Astrocyte (in vitro differentiated cells and primary cell): ENCODE measurements at regions not wholly inside any gene's neighbourhood (a gene's known extent, or its start where the extent isn't known, plus 50 kb on each side); places are given as distances from the start of the nearest gene placed in this dataset.

ENCODE experiments used
- DNase-seq: peaks from one replicate; pipeline ENCODE4 v3.0.0-alpha.2; 2010; ENCODE audit warnings: low read depth
- FAIRE-seq: peaks from 2 replicates; lab custom pipeline; 2011; peaks lifted over from hg19 to GRCh38; lab: Jason Lieb, UNC
- H2AFZ ChIP-seq: 2 replicates; pipeline ENCODE4 v1.6.0; 2012; ENCODE audit warnings: low read depth, low read length, inconsistent platforms
- H3K27ac ChIP-seq: 2 replicates; pipeline ENCODE4 v1.5.1; 2011; ENCODE audit warnings: low read depth, low read length, inconsistent platforms
- H3K27me3 ChIP-seq: 2 replicates; pipeline ENCODE4 v1.6.0; 2011; ENCODE audit warnings: low read length, inconsistent platforms; ENCODE audit not compliant: insufficient read depth
- H3K36me3 ChIP-seq: 2 replicates; pipeline ENCODE4 v1.5.1; 2011; ENCODE audit warnings: low read length, inconsistent platforms; ENCODE audit not compliant: insufficient read depth
- H3K4me1 ChIP-seq: 2 replicates; pipeline ENCODE4 v1.5.1; 2011; ENCODE audit warnings: low read length, inconsistent platforms; ENCODE audit not compliant: insufficient read depth
- H3K4me2 ChIP-seq: 2 replicates; pipeline ENCODE4 v1.6.0; 2012; ENCODE audit warnings: low read length, inconsistent platforms
- H3K4me3 ChIP-seq: 2 replicates; pipeline ENCODE4 v1.5.1; 2011; ENCODE audit warnings: low read depth, mild to moderate bottlenecking, low read length, inconsistent platforms; ENCODE audit not compliant: insufficient read depth
- H3K79me2 ChIP-seq: 2 replicates; pipeline ENCODE4 v1.6.0; 2012; ENCODE audit warnings: mild to moderate bottlenecking, low read length, inconsistent platforms; ENCODE audit not compliant: insufficient read depth
- H3K9ac ChIP-seq: 2 replicates; pipeline ENCODE4 v1.6.0; 2012; ENCODE audit warnings: mild to moderate bottlenecking, low read length, inconsistent platforms
- H3K9me3 ChIP-seq: 2 replicates; pipeline ENCODE4 v1.5.1; 2012; ENCODE audit warnings: low read depth, mild to moderate bottlenecking, low read length, inconsistent platforms; ENCODE audit not compliant: insufficient read depth
- H4K20me1 ChIP-seq: 2 replicates; pipeline ENCODE4 v1.6.0; 2012; ENCODE audit warnings: low read length, inconsistent platforms; ENCODE audit not compliant: insufficient read depth
- H3K27ac Mint-ChIP-seq: one replicate; pipeline ENCODE4 v1.8.0; 2021; ENCODE audit warnings: mild to moderate bottlenecking, mixed read lengths; ENCODE audit not compliant: unreplicated experiment
- H3K27me3 Mint-ChIP-seq: one replicate; pipeline ENCODE4 v1.8.0; 2021; ENCODE audit warnings: low read depth, mixed read lengths; ENCODE audit not compliant: unreplicated experiment
- H3K36me3 Mint-ChIP-seq: one replicate; pipeline ENCODE4 v1.8.0; 2021; ENCODE audit warnings: low read depth, mixed read lengths; ENCODE audit not compliant: unreplicated experiment
- H3K4me1 Mint-ChIP-seq: one replicate; pipeline ENCODE4 v1.8.0; 2021; ENCODE audit warnings: low read depth, mixed read lengths; ENCODE audit not compliant: unreplicated experiment
- H3K4me3 Mint-ChIP-seq: one replicate; pipeline ENCODE4 v1.8.0; 2021; ENCODE audit warnings: mild to moderate bottlenecking, moderate library complexity, mixed read lengths; ENCODE audit not compliant: unreplicated experiment
- H3K9me3 Mint-ChIP-seq: one replicate; pipeline ENCODE4 v1.8.0; 2021; ENCODE audit warnings: mild to moderate bottlenecking, mixed read lengths; ENCODE audit not compliant: unreplicated experiment
- CTCF ChIP-seq: IDR thresholded peaks from 2 replicates; pipeline ENCODE4 v1.5.1; 2011; ENCODE audit warnings: low read depth, mild to moderate bottlenecking, inconsistent platforms, low read length, moderate library complexity; ENCODE audit not compliant: insufficient read depth
- EZH2 ChIP-seq: IDR thresholded peaks from 2 replicates; pipeline ENCODE4 v1.6.1; 2012; ENCODE audit warnings: mild to moderate bottlenecking, low read length, inconsistent platforms; ENCODE audit not compliant: insufficient read depth

- FAIRE-seq (no peak), DNase-seq (no peak)
- H3K4me3 Mint-ChIP-seq: no peak overlapping the region
- Histone ChIP-seq H3K36me3 (no peaks in the 10 kb centered on the region), H3K4me2 (no peak overlapping the region), H3K9ac (no peak overlapping the region), H3K79me2 (no peaks in the 10 kb centered on the region), H3K4me1 (no peaks in the 10 kb centered on the region), H4K20me1 (no peaks in the 10 kb centered on the region), H2AFZ (no peak overlapping the region), H3K9me3 (no peaks in the 10 kb centered on the region), H3K27me3 (no peaks in the 10 kb centered on the region), H3K27ac (no peak overlapping the region), H3K4me3 (no peak overlapping the region)
- H3K27ac Mint-ChIP-seq: no peak overlapping the region
- H3K36me3 Mint-ChIP-seq: no peaks in the 10 kb centered on the region
- TF ChIP-seq EZH2 (no peak), CTCF (no peak)
- H3K27me3 Mint-ChIP-seq: peaks cover 31% of the 10 kb centered on the region
- peaks cover 8% of the 10 kb centered on the region for H3K9me3 Mint-ChIP-seq
- H3K4me1 Mint-ChIP-seq: no peaks in the 10 kb centered on the region
Observed at GRCh38 chr11:116649268-116649667, 123.5 kb downstream of the BUD13 start.

- H3K27me3 Mint-ChIP-seq: peaks cover 36% of the 10 kb centered on the region
- no peak for FAIRE-seq
- H3K27ac Mint-ChIP-seq: no peak overlapping the region
- Histone ChIP-seq H3K36me3 (no peaks in the 10 kb centered on the region), H3K4me1 (no peaks in the 10 kb centered on the region), H3K9me3 (no peaks in the 10 kb centered on the region), H3K4me3 (no peak overlapping the region), H2AFZ (no peak overlapping the region), H3K79me2 (no peaks in the 10 kb centered on the region), H3K27ac (no peak overlapping the region), H4K20me1 (no peaks in the 10 kb centered on the region), H3K9ac (no peak overlapping the region), H3K27me3 (no peaks in the 10 kb centered on the region), H3K4me2 (no peak overlapping the region)
- TF ChIP-seq EZH2: no peak
- no peak for TF ChIP-seq CTCF
- peaks cover 7% of the 10 kb centered on the region for H3K9me3 Mint-ChIP-seq
- no peak overlapping the region for H3K4me3 Mint-ChIP-seq
- H3K4me1 Mint-ChIP-seq: no peaks in the 10 kb centered on the region
- H3K36me3 Mint-ChIP-seq: no peaks in the 10 kb centered on the region
- DNase-seq: no peak
Observed at GRCh38 chr11:116648247-116649174, 124.3 kb downstream of the BUD13 start.
